VCaP (cell line): ENCODE measurements at regions not wholly inside any gene's neighbourhood (a gene's known extent, or its start where the extent isn't known, plus 50 kb on each side); places are given as distances from the start of the nearest gene placed in this dataset.

Experiments
- H3K27ac ChIP-seq: fragments of 450-650 bp; 2 replicates; pipeline ENCODE4 v1.5.1; 2017
- CTCF ChIP-seq: fragments of 450-650 bp; conservative IDR thresholded peaks from 2 replicates; pipeline ENCODE4 v1.5.1; 2017; ENCODE audit warnings: mild to moderate bottlenecking, moderate library complexity

DNA sequence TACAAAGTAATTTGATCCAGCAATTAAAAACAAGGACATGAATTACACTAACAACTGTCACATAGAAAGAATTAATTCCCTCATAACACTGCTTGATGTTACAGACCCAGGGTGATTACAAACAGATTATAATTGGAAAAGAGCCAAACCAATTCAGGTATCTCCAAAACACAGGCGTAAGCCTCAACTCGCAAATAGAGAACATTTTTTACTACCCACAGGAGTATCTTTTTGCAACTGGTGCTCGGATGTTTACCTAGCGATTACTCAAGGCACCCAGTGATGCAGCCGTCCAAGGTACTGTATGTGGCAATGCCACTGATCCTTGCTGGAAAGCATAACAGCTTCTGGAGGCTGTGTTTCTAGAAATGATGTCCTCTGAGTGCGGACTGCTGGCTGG, 386.1 kb upstream of the KIF2A start:
- no peak for TF ChIP-seq CTCF
- H3K27ac ChIP-seq, result no peak overlapping the region

- TF ChIP-seq CTCF, result no peak
- no peak overlapping the region for H3K27ac ChIP-seq
Measured at GRCh38 chr5:61924251-61924650, 381.8 kb upstream of the KIF2A start.

GRCh38 chr5:61926911-61927310, 379.1 kb upstream of the KIF2A start:
- H3K27ac ChIP-seq, result no peak overlapping the region
- no peak for TF ChIP-seq CTCF

DNA sequence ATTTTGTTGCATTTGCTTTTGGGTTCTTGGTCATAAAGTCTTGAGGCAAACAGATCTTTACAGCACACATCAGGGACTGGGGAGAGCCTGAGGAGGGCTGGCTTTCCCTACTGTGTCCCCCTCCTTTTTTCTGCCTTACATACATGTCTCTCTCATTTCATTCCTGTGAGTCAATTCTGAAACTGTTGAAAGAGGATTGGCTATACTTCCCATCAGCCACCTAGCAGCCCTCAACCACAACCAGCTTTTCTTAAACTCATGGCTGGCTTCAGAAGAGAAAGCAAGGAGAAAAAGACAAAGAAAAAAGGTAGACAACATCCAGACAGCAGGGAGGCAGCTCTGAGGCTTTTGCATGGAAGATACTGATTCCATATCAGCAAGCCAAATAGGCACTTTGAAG, 374.8 kb upstream of the KIF2A start:
- no peak for TF ChIP-seq CTCF
- no peak overlapping the region for H3K27ac ChIP-seq

GRCh38 chr5:61933787-61934626, 372.0 kb upstream of the KIF2A start:
- H3K27ac ChIP-seq, result peak overlapping the region; percentile 69
- TF ChIP-seq CTCF, result peak; percentile 81

DNA sequence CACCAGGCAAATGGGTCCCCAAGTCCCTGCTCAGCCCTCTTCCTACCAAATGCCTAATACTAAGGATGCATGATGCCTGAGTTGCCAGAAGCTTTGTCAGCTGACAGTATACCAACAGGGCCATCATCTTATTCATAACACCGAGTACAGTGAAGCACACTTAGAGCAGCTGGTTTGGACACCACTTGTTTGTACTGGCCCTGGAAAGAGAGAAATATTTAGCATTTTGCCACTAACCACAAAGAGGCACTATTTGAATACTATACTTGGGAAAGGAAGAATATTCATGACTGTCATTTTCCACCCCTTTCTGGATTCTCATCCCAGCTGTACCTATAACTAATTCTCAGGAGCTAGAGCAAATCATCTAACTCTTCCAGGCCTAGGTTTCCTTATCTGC, 364.4 kb upstream of the KIF2A start:
- TF ChIP-seq CTCF, result no peak
- H3K27ac ChIP-seq, result no peak overlapping the region

GRCh38 chr5:61942462-61943049, 363.4 kb upstream of the KIF2A start:
- H3K27ac ChIP-seq, result no peak overlapping the region
- no peak for TF ChIP-seq CTCF
